Hematopoietic multipotent progenitor cell (in vitro differentiated cells): ENCODE measurements at regions not wholly inside any gene's neighbourhood (a gene's known extent, or its start where the extent isn't known, plus 50 kb on each side); places are given as distances from the start of the nearest gene placed in this dataset.

Source experiments
- DNase-seq, 3 donors: peaks; one replicate each; pipeline ENCODE4 v3.0.0-alpha.2; 2011 to 2015; ENCODE audit warnings: low read depth in 2 of 3, low spot score in 2 of 3

DNA sequence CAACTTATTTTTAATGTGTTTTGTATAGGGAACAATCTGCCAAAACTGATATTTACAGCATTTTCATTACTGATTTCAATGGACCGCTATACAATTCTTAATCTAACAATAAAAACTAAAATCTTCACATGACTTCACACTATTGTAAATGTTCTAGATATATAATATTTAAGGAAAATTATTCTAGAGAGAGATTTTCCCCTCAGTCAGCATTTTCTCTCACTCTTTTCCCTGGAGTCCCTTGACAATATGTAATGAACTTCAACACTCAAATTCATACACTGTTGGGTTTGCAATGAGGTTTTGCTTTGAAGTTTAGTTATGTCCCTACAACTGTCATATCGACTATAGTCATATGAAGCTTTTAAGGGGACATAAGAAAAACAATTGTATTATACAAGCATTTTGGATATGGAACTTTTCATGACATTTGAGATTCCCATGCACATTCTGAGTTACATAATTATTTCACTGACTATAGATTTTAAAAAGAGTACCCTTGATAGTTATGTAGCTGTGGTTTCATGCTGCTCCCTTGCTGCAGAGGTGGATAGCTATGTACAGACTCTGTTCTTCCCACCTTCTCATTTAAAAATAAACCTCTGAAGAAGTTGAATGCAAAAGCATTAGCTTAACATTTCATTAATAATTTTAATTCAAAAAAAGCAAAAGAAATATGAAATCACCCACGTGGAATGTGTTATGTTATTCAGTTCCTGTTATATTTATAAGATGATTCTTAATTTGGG lies 338.5 kb downstream of the AKAIN1 start:
- DNase-seq: no peak

- no peak for DNase-seq
Measured at GRCh38 chr18:4854671-4855070, 342.4 kb downstream of the AKAIN1 start.

- DNase-seq: no peak
Measured at GRCh38 chr18:4851301-4851976, 345.6 kb downstream of the AKAIN1 start.

DNA sequence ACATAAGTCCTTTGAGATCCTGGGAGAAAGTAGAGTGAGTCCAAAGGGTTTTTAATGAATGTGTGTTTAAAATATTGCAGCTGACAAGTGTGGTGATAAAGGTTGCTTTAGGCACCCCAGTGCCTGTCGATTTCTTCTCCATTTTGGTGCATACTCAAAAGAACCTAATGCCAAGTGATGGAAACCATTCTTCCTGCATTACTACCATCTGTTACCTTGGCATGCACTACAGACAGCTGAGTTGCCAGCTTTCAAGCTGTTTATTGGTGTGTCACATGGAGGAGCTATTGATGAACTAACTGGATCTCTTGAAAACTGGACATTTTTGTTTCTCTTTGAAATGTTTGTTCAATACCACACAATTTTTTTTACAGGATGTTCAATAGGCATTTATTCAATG lies 350.0 kb downstream of the AKAIN1 start:
- DNase-seq: no peak

- DNase-seq: no peak
Measured at GRCh38 chr18:4844320-4844719, 352.7 kb downstream of the AKAIN1 start.

DNA sequence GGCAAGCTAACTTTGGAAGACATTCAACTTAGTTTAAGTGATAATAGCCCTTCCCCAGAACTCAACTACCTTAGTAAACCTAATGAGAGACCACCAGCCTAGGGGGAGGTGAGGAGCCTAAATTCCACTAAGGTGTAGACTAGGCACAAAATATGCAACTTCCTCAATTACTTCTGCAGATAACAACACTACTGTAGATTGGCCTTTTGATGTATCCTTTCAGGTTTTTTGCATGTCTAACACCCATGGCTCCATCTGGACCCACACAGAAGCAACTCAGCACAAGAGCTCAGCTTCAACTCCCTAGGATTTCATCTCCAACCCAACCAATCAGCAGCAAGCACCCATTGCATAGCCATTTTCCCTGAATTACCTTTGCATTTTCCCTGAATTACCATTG lies 353.3 kb downstream of the AKAIN1 start:
- no peak for DNase-seq

- DNase-seq: no peak
Measured at GRCh38 chr18:4842751-4843150, 354.3 kb downstream of the AKAIN1 start.

- DNase-seq: no peak
Measured at GRCh38 chr18:4842287-4842686, 354.8 kb downstream of the AKAIN1 start.

DNA sequence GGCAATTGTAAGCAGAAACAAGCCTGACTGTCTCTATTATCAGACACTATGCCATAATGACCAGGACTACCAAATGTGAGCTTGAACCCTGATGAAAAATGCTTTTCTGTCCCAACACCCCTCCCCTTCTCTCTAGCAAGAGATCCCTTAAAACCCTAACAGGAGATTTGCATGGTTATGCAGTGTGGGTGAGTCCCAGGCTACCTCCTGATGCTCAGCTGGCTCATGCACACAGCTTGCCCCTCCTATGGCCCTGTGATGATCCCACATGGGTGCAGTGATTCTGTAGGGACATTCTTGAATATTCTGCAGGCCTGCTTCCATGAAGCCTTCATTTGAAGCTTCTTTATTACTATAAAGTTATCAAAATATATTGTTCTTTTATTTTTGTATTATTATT lies 357.4 kb downstream of the AKAIN1 start:
- DNase-seq: no peak

DNA sequence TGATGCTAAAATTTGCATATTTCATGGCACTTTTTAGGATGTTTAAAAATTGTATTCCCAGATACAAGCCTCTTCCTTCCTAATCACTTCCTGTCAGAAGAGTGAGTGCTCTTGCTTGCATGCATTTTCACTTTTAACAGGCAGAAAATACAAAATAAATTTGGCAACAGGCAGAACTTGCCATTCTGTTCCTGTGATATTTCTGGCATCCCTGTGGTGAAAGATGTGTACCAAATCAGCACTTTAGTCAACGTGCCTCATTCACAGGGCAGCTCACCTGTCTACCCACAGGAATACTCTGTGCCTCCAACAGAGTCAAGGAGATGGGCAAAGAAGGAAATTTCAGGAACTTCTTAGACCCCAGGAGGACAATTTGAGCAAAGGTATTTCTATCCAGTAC lies 360.9 kb downstream of the AKAIN1 start:
- no peak for DNase-seq

DNA sequence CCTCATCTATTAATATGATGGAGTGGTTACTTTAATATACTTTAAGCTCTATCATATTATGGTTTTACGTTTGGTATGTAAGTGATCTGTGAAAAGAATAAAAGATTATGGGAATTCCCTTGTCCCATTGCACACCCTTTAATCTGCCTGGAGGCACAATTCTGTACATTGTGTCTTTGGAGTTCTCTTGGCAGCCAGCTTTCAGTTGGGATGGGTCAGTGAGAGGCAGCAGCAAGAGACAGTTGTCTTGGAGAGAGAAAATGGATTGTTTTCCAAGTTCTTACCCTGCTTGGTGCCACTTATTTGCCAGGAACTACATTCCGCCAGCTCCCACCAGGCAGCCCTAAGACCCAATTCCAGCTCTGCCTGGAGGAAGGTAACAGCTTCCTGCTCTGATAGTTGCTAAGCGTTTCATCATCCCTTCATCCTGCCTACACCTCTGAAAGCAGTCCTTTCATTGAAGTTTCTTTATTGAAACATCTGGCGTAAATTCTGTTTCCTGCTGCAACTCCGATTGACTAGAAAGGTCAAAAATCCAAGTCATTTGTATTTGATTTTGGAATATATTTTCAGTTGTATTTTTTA lies 365.2 kb downstream of the AKAIN1 start:
- DNase-seq: no peak

- no peak for DNase-seq
Measured at GRCh38 chr18:4831127-4831526, 365.9 kb downstream of the AKAIN1 start.

- no peak for DNase-seq
Measured at GRCh38 chr18:4823091-4823490, 368.0 kb upstream of the DLGAP1 start.

- DNase-seq: no peak
Measured at GRCh38 chr18:4821801-4822200, 366.7 kb upstream of the DLGAP1 start.

DNA sequence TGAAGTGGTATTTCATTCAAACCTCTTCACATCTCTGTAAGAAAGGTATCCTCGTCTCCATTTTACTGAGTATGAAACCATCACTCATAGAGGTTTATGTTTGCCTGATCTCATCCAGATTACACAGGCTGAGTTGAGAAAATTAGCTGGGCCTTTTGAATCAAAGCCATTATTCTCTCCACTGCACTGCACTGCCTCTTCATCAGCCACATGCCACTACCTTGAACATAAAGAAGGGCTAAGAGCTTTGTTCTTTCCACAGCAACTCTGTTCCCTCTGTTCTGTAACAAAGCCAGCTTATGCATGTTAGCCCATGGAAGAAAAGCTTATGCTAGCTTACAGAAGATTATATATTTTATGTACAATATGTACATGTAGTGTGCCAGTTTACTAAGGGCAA lies 362.6 kb upstream of the DLGAP1 start:
- no peak for DNase-seq

- no peak for DNase-seq
Measured at GRCh38 chr18:4813708-4814107, 358.6 kb upstream of the DLGAP1 start.

DNA sequence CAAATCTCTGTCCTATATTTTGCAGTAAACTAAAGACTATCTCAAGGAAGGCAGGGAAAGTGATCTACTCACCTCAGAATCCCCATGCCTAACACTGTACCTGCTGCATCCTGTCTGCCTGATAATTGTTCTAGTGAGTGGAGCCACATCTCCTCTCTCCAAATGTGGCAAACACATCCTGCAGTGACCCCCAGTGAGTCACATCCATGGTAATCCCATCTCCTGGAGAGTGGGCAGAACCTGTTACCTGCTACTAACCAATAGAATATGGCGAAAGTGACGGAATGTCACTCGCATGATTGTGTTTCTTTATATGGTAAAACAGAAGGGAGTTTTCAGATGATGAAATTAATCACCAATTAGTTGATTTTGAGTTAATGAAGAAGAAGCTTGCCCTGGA lies 353.8 kb upstream of the DLGAP1 start:
- no peak for DNase-seq

DNA sequence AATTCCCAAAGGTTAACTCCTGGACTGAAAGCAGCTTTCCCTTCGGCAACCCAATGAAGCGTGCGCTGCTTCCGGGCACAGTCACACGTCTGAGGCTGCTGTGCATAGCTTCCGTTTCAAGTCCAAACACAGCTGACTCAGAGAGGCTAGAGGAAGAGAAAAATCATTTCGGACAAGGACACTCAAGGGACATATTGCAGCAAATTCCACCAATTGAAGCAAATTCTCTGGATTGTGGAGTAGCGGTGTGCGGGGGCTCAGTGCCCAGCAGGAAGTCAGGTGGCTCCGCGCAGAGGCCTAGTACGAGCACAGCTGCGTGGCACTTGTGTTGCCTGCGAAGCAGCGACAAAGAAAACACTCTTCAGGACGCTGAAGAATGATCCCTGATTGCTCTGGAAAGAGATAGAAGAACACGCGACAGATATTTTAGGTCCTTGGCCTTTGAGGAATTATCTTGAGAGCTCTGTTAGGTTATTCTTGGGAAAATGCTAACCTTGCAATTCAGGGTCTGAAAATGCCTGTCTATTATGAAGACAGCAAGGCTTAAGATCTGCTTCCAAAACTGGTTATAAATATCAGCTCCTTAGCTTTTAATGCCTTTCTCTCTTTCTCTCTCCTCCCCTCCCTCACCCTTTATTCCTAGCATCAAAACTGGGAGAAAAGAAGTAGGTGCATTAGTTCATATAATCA lies 352.6 kb upstream of the DLGAP1 start:
- no peak for DNase-seq

DNA sequence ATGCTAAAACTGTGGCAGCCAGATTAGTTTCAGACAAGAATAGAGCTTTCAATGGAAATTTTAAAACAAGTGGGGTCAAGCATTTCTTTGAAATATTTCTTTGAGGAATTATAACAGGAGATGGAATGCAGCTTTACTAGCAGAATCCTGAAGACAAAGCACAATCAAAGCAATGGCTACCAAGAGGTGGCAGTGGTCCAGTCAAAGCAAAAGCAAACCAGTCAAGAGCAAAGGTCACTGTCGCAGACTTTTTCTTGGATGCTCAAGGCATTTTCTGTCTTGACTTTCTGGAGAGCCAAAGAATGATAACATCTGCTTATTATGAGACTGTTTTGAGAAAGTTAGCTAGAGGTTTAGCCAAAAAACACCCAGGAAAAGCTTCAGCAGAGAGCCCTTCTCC lies 351.2 kb upstream of the DLGAP1 start:
- DNase-seq: no peak

DNA sequence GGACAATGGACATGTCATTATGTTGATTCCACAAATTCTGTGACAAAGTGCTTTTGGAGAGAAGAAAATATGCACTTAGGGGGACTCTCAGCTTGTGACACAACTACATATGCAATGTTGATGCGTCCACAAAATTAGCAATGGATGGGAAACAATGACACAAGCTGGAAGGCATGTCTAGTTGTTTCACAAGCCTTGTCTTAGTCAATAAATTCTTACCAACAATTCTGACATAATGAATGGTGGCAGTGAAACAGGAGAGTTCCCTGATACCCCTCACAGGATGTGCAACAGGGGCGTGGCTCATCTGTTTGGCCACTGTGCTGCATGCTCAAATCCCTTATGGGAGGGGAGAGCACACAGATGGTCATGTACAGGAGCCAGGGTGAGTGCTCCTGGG lies 347.2 kb upstream of the DLGAP1 start:
- DNase-seq: no peak

GRCh38 chr18:4801151-4801550 lies 346.0 kb upstream of the DLGAP1 start:
- no peak for DNase-seq
